ENCODE measurements at regions not wholly inside any gene's neighbourhood (a gene's known extent, or its start where the extent isn't known, plus 50 kb on each side); places are given as distances from the start of the nearest gene placed in this dataset.
A peak's percentile ranks its signal among the peaks of the same experiment; 100 is the strongest.

DNA sequence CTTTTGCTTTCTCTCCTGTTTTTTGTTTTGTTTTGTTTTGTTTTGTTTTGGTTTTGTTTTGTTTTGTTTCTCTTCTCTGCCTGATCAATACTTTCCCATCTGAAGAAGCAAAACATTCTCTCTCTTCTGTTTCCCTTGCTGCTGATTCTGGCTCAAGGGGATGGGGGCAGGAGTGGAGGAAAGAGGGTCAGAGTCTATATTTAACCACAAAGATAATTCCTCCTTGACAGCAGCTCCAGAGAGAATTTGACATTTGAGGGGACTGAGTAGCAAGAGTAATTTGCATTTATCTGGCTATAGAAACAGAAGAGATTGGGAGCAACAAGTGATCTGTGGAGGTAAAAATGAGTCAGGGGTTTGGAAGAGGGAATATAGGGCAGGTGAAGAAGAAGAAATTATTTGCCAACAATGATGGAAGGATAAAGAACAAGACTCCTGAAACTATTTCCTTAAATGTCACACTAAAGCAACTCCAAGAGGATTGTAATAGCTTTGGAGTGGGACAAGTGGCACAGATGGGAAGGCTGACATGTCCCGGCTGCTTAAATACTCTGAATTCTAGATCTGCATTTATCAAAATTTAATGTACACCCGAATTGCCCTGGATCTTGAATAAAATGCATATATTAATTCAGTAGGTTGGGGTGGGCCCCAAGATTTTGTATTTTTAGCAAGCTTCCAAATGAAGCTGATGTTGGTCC lies 349.3 kb upstream of the PLXNA2 start:
- POLR2A ChIA-PET: no interaction called here
- CTCF ChIA-PET: interaction anchor here (0.7 kb wide), 1 partner anchor 9 kb away, joined by 3 read pairs; no protein-coding TSS in a partner anchor
- Histone ChIP-seq H3K27ac (ENCODE audit: extremely low read depth, low read depth, low read length) (no peak overlapping the region), H3K4me3 (ENCODE audit: low read depth, low read length) (no peak overlapping the region), H3K9me3 (ENCODE audit: control insufficient read depth, insufficient read depth, low read depth, low read length) (no peaks in the 10 kb centered on the region), H3K4me1 (ENCODE audit: control insufficient read depth, insufficient read depth, low read length) (no peaks in the 10 kb centered on the region), H3K36me3 (ENCODE audit: control insufficient read depth in 2 of 2, insufficient read depth in 1 of 2, low read length in 2 of 2) (no peaks in the 10 kb centered on the region)
- TF ChIP-seq SCRT2 (tag by site-specific recombination; IDR thresholded peaks at IDR 0.05) (peak; percentile 82), ZNF518A (tag by site-specific recombination; conservative IDR thresholded peaks at IDR 0.05; ENCODE audit: low read depth) (no peak)

GRCh38 chr1:208595236-208595635 lies 351.1 kb upstream of the PLXNA2 start:
- ChIA-PET POLR2A (no interaction called here), CTCF (no interaction called here)
- Histone ChIP-seq H3K36me3 (ENCODE audit: control insufficient read depth in 2 of 2, insufficient read depth in 1 of 2, low read length in 2 of 2) (no peaks in the 10 kb centered on the region), H3K4me1 (ENCODE audit: control insufficient read depth, insufficient read depth, low read length) (no peaks in the 10 kb centered on the region), H3K9me3 (ENCODE audit: control insufficient read depth, insufficient read depth, low read depth, low read length) (no peaks in the 10 kb centered on the region), H3K4me3 (ENCODE audit: low read depth, low read length) (no peak overlapping the region), H3K27ac (ENCODE audit: extremely low read depth, low read depth, low read length) (no peak overlapping the region)
- TF ChIP-seq, protein P1, sequence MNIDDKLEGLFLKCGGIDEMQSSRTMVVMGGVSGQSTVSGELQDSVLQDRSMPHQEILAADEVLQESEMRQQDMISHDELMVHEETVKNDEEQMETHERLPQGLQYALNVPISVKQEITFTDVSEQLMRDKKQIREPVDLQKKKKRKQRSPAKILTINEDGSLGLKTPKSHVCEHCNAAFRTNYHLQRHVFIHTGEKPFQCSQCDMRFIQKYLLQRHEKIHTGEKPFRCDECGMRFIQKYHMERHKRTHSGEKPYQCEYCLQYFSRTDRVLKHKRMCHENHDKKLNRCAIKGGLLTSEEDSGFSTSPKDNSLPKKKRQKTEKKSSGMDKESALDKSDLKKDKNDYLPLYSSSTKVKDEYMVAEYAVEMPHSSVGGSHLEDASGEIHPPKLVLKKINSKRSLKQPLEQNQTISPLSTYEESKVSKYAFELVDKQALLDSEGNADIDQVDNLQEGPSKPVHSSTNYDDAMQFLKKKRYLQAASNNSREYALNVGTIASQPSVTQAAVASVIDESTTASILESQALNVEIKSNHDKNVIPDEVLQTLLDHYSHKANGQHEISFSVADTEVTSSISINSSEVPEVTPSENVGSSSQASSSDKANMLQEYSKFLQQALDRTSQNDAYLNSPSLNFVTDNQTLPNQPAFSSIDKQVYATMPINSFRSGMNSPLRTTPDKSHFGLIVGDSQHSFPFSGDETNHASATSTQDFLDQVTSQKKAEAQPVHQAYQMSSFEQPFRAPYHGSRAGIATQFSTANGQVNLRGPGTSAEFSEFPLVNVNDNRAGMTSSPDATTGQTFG (tag by site-specific recombination; IDR thresholded peaks at IDR 0.05; ENCODE audit: borderline replicate concordance): no peak
- TF ChIP-seq ZNF221 (tag by site-specific recombination; IDR thresholded peaks at IDR 0.05; ENCODE audit: borderline replicate concordance) (no peak), GLI4 (tag by site-specific recombination; IDR thresholded peaks at IDR 0.05) (no peak), ZNF792 (tag by site-specific recombination; IDR thresholded peaks at IDR 0.05) (no peak), ZSCAN5A (tag by site-specific recombination; IDR thresholded peaks at IDR 0.05) (no peak), ZBTB21 (tag by site-specific recombination; IDR thresholded peaks at IDR 0.05) (no peak), IKZF3 (tag by site-specific recombination; IDR thresholded peaks at IDR 0.05) (no peak), ZNF621 (tag by site-specific recombination; IDR thresholded peaks at IDR 0.05) (no peak), ZNF777 (tag by site-specific recombination; IDR thresholded peaks at IDR 0.05; ENCODE audit: borderline replicate concordance) (no peak), ZBTB1 (tag by site-specific recombination; IDR thresholded peaks at IDR 0.05) (no peak), ZNF2 (tag by site-specific recombination; IDR thresholded peaks at IDR 0.05) (no peak)
- TF ChIP-seq, protein P2, sequence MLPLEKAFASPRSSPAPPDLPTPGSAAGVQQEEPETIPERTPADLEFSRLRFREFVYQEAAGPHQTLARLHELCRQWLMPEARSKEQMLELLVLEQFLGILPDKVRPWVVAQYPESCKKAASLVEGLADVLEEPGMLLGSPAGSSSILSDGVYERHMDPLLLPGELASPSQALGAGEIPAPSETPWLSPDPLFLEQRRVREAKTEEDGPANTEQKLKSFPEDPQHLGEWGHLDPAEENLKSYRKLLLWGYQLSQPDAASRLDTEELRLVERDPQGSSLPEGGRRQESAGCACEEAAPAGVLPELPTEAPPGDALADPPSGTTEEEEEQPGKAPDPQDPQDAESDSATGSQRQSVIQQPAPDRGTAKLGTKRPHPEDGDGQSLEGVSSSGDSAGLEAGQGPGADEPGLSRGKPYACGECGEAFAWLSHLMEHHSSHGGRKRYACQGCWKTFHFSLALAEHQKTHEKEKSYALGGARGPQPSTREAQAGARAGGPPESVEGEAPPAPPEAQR (tag by site-specific recombination; IDR thresholded peaks at IDR 0.05): no peak
- TF ChIP-seq, protein P3, sequence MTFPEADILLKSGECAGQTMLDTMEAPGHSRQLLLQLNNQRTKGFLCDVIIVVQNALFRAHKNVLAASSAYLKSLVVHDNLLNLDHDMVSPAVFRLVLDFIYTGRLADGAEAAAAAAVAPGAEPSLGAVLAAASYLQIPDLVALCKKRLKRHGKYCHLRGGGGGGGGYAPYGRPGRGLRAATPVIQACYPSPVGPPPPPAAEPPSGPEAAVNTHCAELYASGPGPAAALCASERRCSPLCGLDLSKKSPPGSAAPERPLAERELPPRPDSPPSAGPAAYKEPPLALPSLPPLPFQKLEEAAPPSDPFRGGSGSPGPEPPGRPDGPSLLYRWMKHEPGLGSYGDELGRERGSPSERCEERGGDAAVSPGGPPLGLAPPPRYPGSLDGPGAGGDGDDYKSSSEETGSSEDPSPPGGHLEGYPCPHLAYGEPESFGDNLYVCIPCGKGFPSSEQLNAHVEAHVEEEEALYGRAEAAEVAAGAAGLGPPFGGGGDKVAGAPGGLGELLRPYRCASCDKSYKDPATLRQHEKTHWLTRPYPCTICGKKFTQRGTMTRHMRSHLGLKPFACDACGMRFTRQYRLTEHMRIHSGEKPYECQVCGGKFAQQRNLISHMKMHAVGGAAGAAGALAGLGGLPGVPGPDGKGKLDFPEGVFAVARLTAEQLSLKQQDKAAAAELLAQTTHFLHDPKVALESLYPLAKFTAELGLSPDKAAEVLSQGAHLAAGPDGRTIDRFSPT (tag by site-specific recombination; IDR thresholded peaks at IDR 0.05): no peak
